OCI-LY1 (cell line): ENCODE measurements at regions not wholly inside any gene's neighbourhood (a gene's known extent, or its start where the extent isn't known, plus 50 kb on each side); places are given as distances from the start of the nearest gene placed in this dataset.

Source experiments
- H2AFZ ChIP-seq: fragments of 200-600 bp; sonication (generic), shearing (Covaris generic); 2 replicates; pipeline ENCODE4 v1.6.0; 2014; ENCODE audit warnings: antibody characterized with exemption, mild to moderate bottlenecking, low read length
- H3F3A ChIP-seq: fragments of 200-600 bp; sonication (generic), shearing (Covaris generic); 2 replicates; pipeline ENCODE4 v1.6.0; 2014; ENCODE audit warnings: mild to moderate bottlenecking, antibody characterized with exemption, low read length, moderate library complexity; ENCODE audit not compliant: insufficient read depth
- H3K27ac ChIP-seq: fragments of 200-600 bp; sonication (generic); 2 replicates; pipeline ENCODE4 v1.5.1; 2014; ENCODE audit warnings: low read length, mixed run types, mild to moderate bottlenecking, low read depth; ENCODE audit not compliant: poor library complexity, severe bottlenecking
- H3K27me3 ChIP-seq: fragments of 200-600 bp; sonication (generic); 2 replicates; pipeline ENCODE4 v1.6.0; 2014; ENCODE audit warnings: antibody characterized with exemption, mild to moderate bottlenecking, low read length, moderate library complexity; ENCODE audit not compliant: insufficient read depth
- H3K36me3 ChIP-seq: fragments of 200-600 bp; sonication (generic); 2 replicates; pipeline ENCODE4 v1.6.1; 2014; ENCODE audit warnings: mild to moderate bottlenecking, antibody characterized with exemption, low read length, moderate library complexity, mixed read lengths; ENCODE audit not compliant: insufficient read depth
- H3K4me1 ChIP-seq: fragments of 200-600 bp; sonication (generic); 2 replicates; pipeline ENCODE4 v1.5.1; 2014; ENCODE audit warnings: mild to moderate bottlenecking, low read length, moderate library complexity; ENCODE audit not compliant: insufficient read depth, severe bottlenecking
- H3K4me2 ChIP-seq: fragments of 200-600 bp; sonication (generic), shearing (Covaris generic); 2 replicates; pipeline ENCODE4 v1.6.1; 2014; ENCODE audit warnings: low read length
- H3K4me3 ChIP-seq: fragments of 200-600 bp; sonication (generic); 2 replicates; pipeline ENCODE4 v1.5.1; 2014; ENCODE audit warnings: low read length, low read depth, mild to moderate bottlenecking, mixed read lengths; ENCODE audit not compliant: poor library complexity, severe bottlenecking
- H3K79me2 ChIP-seq: fragments of 200-600 bp; shearing (Covaris generic); 2 replicates; pipeline ENCODE4 v1.6.1; 2016; ENCODE audit warnings: mixed run types, low read length, mixed read lengths; ENCODE audit not compliant: insufficient read depth
- H3K9ac ChIP-seq: fragments of 200-600 bp; sonication (generic), shearing (Covaris generic); 2 replicates; pipeline ENCODE4 v1.6.1; 2014; ENCODE audit warnings: mild to moderate bottlenecking, low read length, mixed read lengths
- H3K9me2 ChIP-seq: fragments of 200-600 bp; sonication (generic), shearing (Covaris generic); 2 replicates; pipeline ENCODE4 v1.6.1; 2014; ENCODE audit warnings: low read depth, mild to moderate bottlenecking, low read length, mixed read lengths
- H3K9me3 ChIP-seq: fragments of 200-600 bp; shearing (Covaris generic); 2 replicates; pipeline ENCODE4 v1.6.1; 2014; ENCODE audit warnings: low read length, mixed read lengths
- H4K20me1 ChIP-seq: fragments of 200-600 bp; sonication (generic), shearing (Covaris generic); 2 replicates; pipeline ENCODE4 v1.6.0; 2016; ENCODE audit warnings: mild to moderate bottlenecking, low read length; ENCODE audit not compliant: insufficient read depth
- CTCF ChIP-seq: fragments of 200-600 bp; sonication (generic), shearing (Covaris generic); IDR thresholded peaks from 2 replicates; pipeline ENCODE4 v1.5.1; 2017; ENCODE audit warnings: mild to moderate bottlenecking, antibody characterized with exemption, low read length, moderate library complexity, mixed read lengths
- EZH2 ChIP-seq: fragments of 200-600 bp; sonication (generic), shearing (Covaris generic); IDR thresholded peaks from 2 replicates; pipeline ENCODE4 v1.8.0; 2017; ENCODE audit warnings: borderline replicate concordance, mixed run types, mild to moderate bottlenecking, antibody characterized with exemption, low read length, moderate library complexity, mixed read lengths

GRCh38 chr10:125450218-125450617, 232.7 kb downstream of the TEX36 start:
- Histone ChIP-seq H4K20me1 (no peaks in the 10 kb centered on the region), H3K9me3 (no peaks in the 10 kb centered on the region), H3K9me2 (no peaks in the 10 kb centered on the region), H3K36me3 (no peaks in the 10 kb centered on the region), H3K4me2 (no peak overlapping the region), H2AFZ (no peak overlapping the region), H3K4me1 (no peaks in the 10 kb centered on the region), H3K79me2 (no peaks in the 10 kb centered on the region), H3F3A (no peaks in the 10 kb centered on the region), H3K9ac (no peak overlapping the region), H3K4me3 (no peak overlapping the region), H3K27ac (no peak overlapping the region), H3K27me3 (no peaks in the 10 kb centered on the region)
- TF ChIP-seq EZH2 (no peak), CTCF (no peak)

GRCh38 chr10:125449571-125449970, 233.4 kb downstream of the TEX36 start:
- H3K36me3 ChIP-seq: no peaks in the 10 kb centered on the region
- H4K20me1 ChIP-seq: no peaks in the 10 kb centered on the region
- no peak overlapping the region for H3K4me2 ChIP-seq
- no peak overlapping the region for H3K9ac ChIP-seq
- no peaks in the 10 kb centered on the region for H3F3A ChIP-seq
- H2AFZ ChIP-seq: no peak overlapping the region
- H3K79me2 ChIP-seq: no peaks in the 10 kb centered on the region
- TF ChIP-seq EZH2: no peak
- TF ChIP-seq CTCF: no peak
- no peaks in the 10 kb centered on the region for H3K27me3 ChIP-seq
- H3K9me3 ChIP-seq: no peaks in the 10 kb centered on the region
- no peaks in the 10 kb centered on the region for H3K4me1 ChIP-seq
- H3K9me2 ChIP-seq: no peaks in the 10 kb centered on the region
- no peak overlapping the region for H3K27ac ChIP-seq
- no peak overlapping the region for H3K4me3 ChIP-seq

- Histone ChIP-seq H3K4me2 (no peak overlapping the region), H3K27ac (no peak overlapping the region), H2AFZ (no peak overlapping the region), H3K9me2 (no peaks in the 10 kb centered on the region), H3F3A (no peaks in the 10 kb centered on the region), H3K27me3 (no peaks in the 10 kb centered on the region), H3K9me3 (no peaks in the 10 kb centered on the region), H3K36me3 (no peaks in the 10 kb centered on the region), H4K20me1 (no peaks in the 10 kb centered on the region), H3K79me2 (no peaks in the 10 kb centered on the region), H3K9ac (no peak overlapping the region), H3K4me3 (no peak overlapping the region), H3K4me1 (no peaks in the 10 kb centered on the region)
- TF ChIP-seq CTCF (peak; percentile 54), EZH2 (no peak)
Observed at GRCh38 chr10:125448596-125448995, 234.4 kb downstream of the TEX36 start.
